ENCODE measurements at regions not wholly inside any gene's neighbourhood (a gene's known extent, or its start where the extent isn't known, plus 50 kb on each side); places are given as distances from the start of the nearest gene placed in this dataset.
"Not testable (repeated sequence)": the region's sequence is repeated elsewhere in the genome, so short reads cannot be mapped to it uniquely, and the experiment has no call there.

GRCh38 chr5:28313953-28314352 lies 1275.6 kb upstream of the CDH9 start:
- no peak for DNase-seq (ENCODE audit: extremely low read depth, low read depth)

- no peak for DNase-seq (ENCODE audit: extremely low read depth, low read depth)
These were observed 1275.0 kb upstream of the CDH9 start for GRCh38 chr5:28313321-28313951.

- no peak for DNase-seq (ENCODE audit: extremely low read depth, low read depth)
These were observed 1272.3 kb upstream of the CDH9 start for GRCh38 chr5:28310696-28311095.

- no peak for DNase-seq (ENCODE audit: extremely low read depth, low read depth)
These were observed 1267.5 kb upstream of the CDH9 start for GRCh38 chr5:28305891-28306290.

- peak; percentile 20 for DNase-seq (ENCODE audit: extremely low read depth, low read depth)
These were observed 1263.3 kb upstream of the CDH9 start for GRCh38 chr5:28301712-28302111.

GRCh38 chr5:28296254-28297013 lies 1258.0 kb upstream of the CDH9 start:
- no peak for DNase-seq (ENCODE audit: extremely low read depth, low read depth)

- DNase-seq (ENCODE audit: extremely low read depth, low read depth): not testable (repeated sequence)
These were observed 1248.6 kb upstream of the CDH9 start for GRCh38 chr5:28287021-28287420.

GRCh38 chr5:28286566-28286965 lies 1248.2 kb upstream of the CDH9 start:
- no peak for DNase-seq (ENCODE audit: extremely low read depth, low read depth)

- no peak for DNase-seq (ENCODE audit: extremely low read depth, low read depth)
These were observed 1246.4 kb upstream of the CDH9 start for GRCh38 chr5:28284788-28285187.

- no peak for DNase-seq (ENCODE audit: extremely low read depth, low read depth)
These were observed 1243.0 kb upstream of the CDH9 start for GRCh38 chr5:28281351-28281750.

GRCh38 chr5:28275931-28276330 lies 1237.5 kb upstream of the CDH9 start:
- DNase-seq (ENCODE audit: extremely low read depth, low read depth): no peak

GRCh38 chr5:28269978-28270377 lies 1231.6 kb upstream of the CDH9 start:
- no peak for DNase-seq (ENCODE audit: extremely low read depth, low read depth)

GRCh38 chr5:28265877-28266276 lies 1227.5 kb upstream of the CDH9 start:
- DNase-seq (ENCODE audit: extremely low read depth, low read depth): no peak

- no peak for DNase-seq (ENCODE audit: extremely low read depth, low read depth)
These were observed 1216.5 kb upstream of the CDH9 start for GRCh38 chr5:28254846-28255245.

- DNase-seq (ENCODE audit: extremely low read depth, low read depth): no peak
These were observed 1215.0 kb upstream of the CDH9 start for GRCh38 chr5:28253431-28253830.

GRCh38 chr5:28249771-28250415 lies 1211.5 kb upstream of the CDH9 start:
- DNase-seq (ENCODE audit: extremely low read depth, low read depth): no peak

- DNase-seq (ENCODE audit: extremely low read depth, low read depth): no peak
These were observed 1196.1 kb upstream of the CDH9 start for GRCh38 chr5:28234356-28234968.

GRCh38 chr5:28226407-28226806 lies 1188.0 kb upstream of the CDH9 start:
- DNase-seq (ENCODE audit: extremely low read depth, low read depth): no peak

GRCh38 chr5:28219539-28219938 lies 1181.2 kb upstream of the CDH9 start:
- no peak for DNase-seq (ENCODE audit: extremely low read depth, low read depth)

GRCh38 chr5:28217695-28218094 lies 1179.3 kb upstream of the CDH9 start:
- no peak for DNase-seq (ENCODE audit: extremely low read depth, low read depth)

GRCh38 chr5:28216939-28217360 lies 1178.6 kb upstream of the CDH9 start:
- DNase-seq (ENCODE audit: extremely low read depth, low read depth): no peak

Measured in NCI-H460 (cell line).